Lung (tissue), 11 donors: ENCODE measurements at regions not wholly inside any gene's neighbourhood (a gene's known extent, or its start where the extent isn't known, plus 50 kb on each side); places are given as distances from the start of the nearest gene placed in this dataset.

ENCODE experiments used
- ATAC-seq: fragments of 200-7000 bp; cut with Tn5 transposase; one replicate; pipeline ENCODE4 v1.9.1; 2020; ENCODE audit warnings: moderate number of reproducible peaks; ENCODE audit not compliant: insufficient read depth, low FRiP score
- DNase-seq, 3 donors: peaks; one replicate each; pipeline ENCODE4 v3.0.0-alpha.2; 2013 to 2017
- H3K27ac ChIP-seq, 2 donors: one replicate each; pipeline ENCODE4 v1.5.1; 2013; ENCODE audit warnings: mild to moderate bottlenecking in 2 of 2, moderate library complexity in 2 of 2, control low read depth in 1 of 2, inconsistent platforms in 1 of 2, low read depth in 1 of 2, low read length in 1 of 2
- H3K27me3 ChIP-seq, 3 donors: one replicate each; pipeline ENCODE4 v1.5.1; 2013; ENCODE audit warnings: low read length in 2 of 3; ENCODE audit not compliant: control insufficient read depth in 3 of 3, insufficient read depth in 3 of 3
- H3K36me3 ChIP-seq, 4 donors: one replicate each; pipeline ENCODE4 v1.5.1; 2013; ENCODE audit warnings: low read length in 4 of 4, mild to moderate bottlenecking in 1 of 4, moderate library complexity in 1 of 4; ENCODE audit not compliant: control insufficient read depth in 4 of 4, insufficient read depth in 4 of 4
- H3K4me1 ChIP-seq, 5 donors: one replicate each; pipeline ENCODE4 v1.5.1; 2013; ENCODE audit warnings: low read length in 5 of 5, mild to moderate bottlenecking in 2 of 5, moderate library complexity in 1 of 5; ENCODE audit not compliant: control insufficient read depth in 5 of 5, insufficient read depth in 5 of 5
- H3K4me3 ChIP-seq: one replicate; pipeline ENCODE4 v1.5.1; 2013; ENCODE audit warnings: mild to moderate bottlenecking, control low read depth, moderate library complexity
- H3K9ac ChIP-seq, 2 donors: one replicate each; pipeline ENCODE4 v1.5.1; 2013; ENCODE audit warnings: low read length in 2 of 2, control low read depth in 1 of 2; ENCODE audit not compliant: insufficient read depth in 1 of 2
- H3K9me3 ChIP-seq, 4 donors: one replicate each; pipeline ENCODE4 v1.5.1; 2013; ENCODE audit warnings: low read length in 3 of 4, mild to moderate bottlenecking in 1 of 4, moderate library complexity in 1 of 4; ENCODE audit not compliant: control insufficient read depth in 4 of 4, insufficient read depth in 3 of 4
- WGBS, 2 donors: extraction: QIAGEN DNeasy Blood & Tissue Kit; methylation state at CpG; one replicate each; pipeline ENCODE4 v1.1.7; 2013; 5-methylcytosine and 5-hydroxymethylcytosine counted together
- TF ChIP-seq, protein P1 (sequence below): IDR thresholded peaks from 2 replicates; pipeline ENCODE4 v1.5.1; 2012; ENCODE audit warnings: mild to moderate bottlenecking; ENCODE audit errors: control extremely low read depth, extremely low read depth
- donor health status: control.
- donor health status: control.
- donor health status: Bipolar disorder and iron deficiency.
- donor health status: healthy.
- donor health status: DM: yes; HTN: yes; CAD: no.

- WGBS, 2 donors, result 98 to 100% methylated on average over 2 of the region's 2 CpGs
- TF ChIP-seq, protein P1, sequence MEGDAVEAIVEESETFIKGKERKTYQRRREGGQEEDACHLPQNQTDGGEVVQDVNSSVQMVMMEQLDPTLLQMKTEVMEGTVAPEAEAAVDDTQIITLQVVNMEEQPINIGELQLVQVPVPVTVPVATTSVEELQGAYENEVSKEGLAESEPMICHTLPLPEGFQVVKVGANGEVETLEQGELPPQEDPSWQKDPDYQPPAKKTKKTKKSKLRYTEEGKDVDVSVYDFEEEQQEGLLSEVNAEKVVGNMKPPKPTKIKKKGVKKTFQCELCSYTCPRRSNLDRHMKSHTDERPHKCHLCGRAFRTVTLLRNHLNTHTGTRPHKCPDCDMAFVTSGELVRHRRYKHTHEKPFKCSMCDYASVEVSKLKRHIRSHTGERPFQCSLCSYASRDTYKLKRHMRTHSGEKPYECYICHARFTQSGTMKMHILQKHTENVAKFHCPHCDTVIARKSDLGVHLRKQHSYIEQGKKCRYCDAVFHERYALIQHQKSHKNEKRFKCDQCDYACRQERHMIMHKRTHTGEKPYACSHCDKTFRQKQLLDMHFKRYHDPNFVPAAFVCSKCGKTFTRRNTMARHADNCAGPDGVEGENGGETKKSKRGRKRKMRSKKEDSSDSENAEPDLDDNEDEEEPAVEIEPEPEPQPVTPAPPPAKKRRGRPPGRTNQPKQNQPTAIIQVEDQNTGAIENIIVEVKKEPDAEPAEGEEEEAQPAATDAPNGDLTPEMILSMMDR, result no peak
- Histone ChIP-seq H3K9me3 (peaks cover 0 to 6% (median 0%) of the 10 kb centered on the region in 4 donors), H3K9ac (no peak overlapping the region), H3K4me1 (peaks cover 0 to 19% (median 11%) of the 10 kb centered on the region in 5 donors), H3K27ac (no peak overlapping the region), H3K4me3 (no peak overlapping the region), H3K27me3 (no peaks in the 10 kb centered on the region), H3K36me3 (no peaks in the 10 kb centered on the region)
- ATAC-seq, result no peak
- no peak for DNase-seq
Observed at GRCh38 chr6:11644071-11644470, 106.5 kb downstream of the TMEM170B start.

- H3K4me1 ChIP-seq, result peaks cover 0 to 13% (median 9%) of the 10 kb centered on the region in 5 donors
- ATAC-seq (no peak), DNase-seq (no peak)
- no peak overlapping the region for H3K27ac ChIP-seq
- H3K36me3 ChIP-seq, result no peaks in the 10 kb centered on the region
- no peak overlapping the region for H3K9ac ChIP-seq
- WGBS, 2 donors, result 91 to 92% methylated on average over 4 of the region's 4 CpGs
- TF ChIP-seq, protein P1, result no peak
- peaks cover 0 to 6% (median 0%) of the 10 kb centered on the region in 4 donors for H3K9me3 ChIP-seq
- no peak overlapping the region for H3K4me3 ChIP-seq
- no peaks in the 10 kb centered on the region for H3K27me3 ChIP-seq
Observed at GRCh38 chr6:11644601-11645000, 107.1 kb downstream of the TMEM170B start.

DNA sequence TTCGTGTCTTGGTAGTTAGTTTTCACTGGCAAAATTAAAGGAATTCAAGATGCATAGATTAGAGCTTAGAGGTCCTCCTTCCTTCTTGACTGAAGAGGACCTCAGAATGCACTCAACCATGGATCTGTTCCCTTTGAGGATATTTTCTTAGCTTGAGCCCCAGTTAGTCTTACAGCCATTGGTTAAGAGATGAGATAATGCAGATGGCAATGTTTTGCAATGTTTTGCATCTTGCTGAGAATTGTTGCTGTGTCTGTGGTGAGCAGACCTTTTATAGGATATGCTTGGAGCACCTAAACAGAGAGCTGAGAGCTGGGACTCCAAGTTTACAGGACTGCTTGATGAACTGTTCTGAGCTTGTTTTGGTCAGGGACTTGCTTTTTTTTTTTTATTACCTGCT lies 107.5 kb downstream of the TMEM170B start:
- 70 to 83% methylated on average over 1 of the region's 1 CpG for WGBS, 2 donors

More for the DNA sequence above, 107.5 kb downstream of the TMEM170B start:
- H3K27me3 ChIP-seq, result no peaks in the 10 kb centered on the region
- TF ChIP-seq, protein P1, result no peak
- H3K9me3 ChIP-seq, result peaks cover 0 to 6% (median 0%) of the 10 kb centered on the region in 4 donors
- no peak overlapping the region for H3K27ac ChIP-seq
- ATAC-seq (no peak), DNase-seq (no peak)
- no peak overlapping the region for H3K4me3 ChIP-seq
- no peaks in the 10 kb centered on the region for H3K36me3 ChIP-seq
- H3K4me1 ChIP-seq, result peaks cover 0 to 9% (median 6%) of the 10 kb centered on the region in 5 donors
- H3K9ac ChIP-seq, result no peak overlapping the region
